ENCODE measurements at regions not wholly inside any gene's neighbourhood (a gene's known extent, or its start where the extent isn't known, plus 50 kb on each side); places are given as distances from the start of the nearest gene placed in this dataset.

GRCh38 chr11:134677891-134678551, 266.0 kb upstream of the B3GAT1 start:
- no peak for DNase-seq

- no peak for DNase-seq
These were observed 265.4 kb upstream of the B3GAT1 start for GRCh38 chr11:134677397-134677822.

- DNase-seq = no peak
These were observed 264.7 kb upstream of the B3GAT1 start for GRCh38 chr11:134676516-134677287.

GRCh38 chr11:134675983-134676382, 263.9 kb upstream of the B3GAT1 start:
- DNase-seq = no peak

- DNase-seq = no peak
These were observed 262.9 kb upstream of the B3GAT1 start for GRCh38 chr11:134674974-134675373.

GRCh38 chr11:134670961-134671370, 258.9 kb upstream of the B3GAT1 start:
- no peak for DNase-seq

GRCh38 chr11:134670247-134670782, 258.3 kb upstream of the B3GAT1 start:
- no peak for DNase-seq

- no peak for DNase-seq
These were observed 257.8 kb upstream of the B3GAT1 start for GRCh38 chr11:134669796-134670195.

- DNase-seq = no peak
These were observed 256.8 kb upstream of the B3GAT1 start for GRCh38 chr11:134668796-134669195.

- DNase-seq = no peak
These were observed 256.0 kb upstream of the B3GAT1 start for GRCh38 chr11:134668076-134668475.

- no peak for DNase-seq
These were observed 255.5 kb upstream of the B3GAT1 start for GRCh38 chr11:134667505-134667904.

GRCh38 chr11:134667175-134667500, 255.1 kb upstream of the B3GAT1 start:
- DNase-seq = no peak

- no peak for DNase-seq
These were observed 254.5 kb upstream of the B3GAT1 start for GRCh38 chr11:134666273-134667174.

GRCh38 chr11:134665571-134666270, 253.7 kb upstream of the B3GAT1 start:
- no peak for DNase-seq

GRCh38 chr11:134665188-134665535, 253.1 kb upstream of the B3GAT1 start:
- no peak for DNase-seq

- no peak for DNase-seq
These were observed 252.6 kb upstream of the B3GAT1 start for GRCh38 chr11:134664447-134665187.

GRCh38 chr11:134663506-134664313, 251.7 kb upstream of the B3GAT1 start:
- DNase-seq = no peak

- DNase-seq = no peak
These were observed 250.8 kb upstream of the B3GAT1 start for GRCh38 chr11:134662629-134663360.

- no peak for DNase-seq
These were observed 249.6 kb upstream of the B3GAT1 start for GRCh38 chr11:134661660-134662059.

- no peak for DNase-seq
These were observed 248.4 kb upstream of the B3GAT1 start for GRCh38 chr11:134660416-134660815.

Data from NCI-H345 (cell line).